ENCODE measurements at regions not wholly inside any gene's neighbourhood (a gene's known extent, or its start where the extent isn't known, plus 50 kb on each side); places are given as distances from the start of the nearest gene placed in this dataset.

DNA sequence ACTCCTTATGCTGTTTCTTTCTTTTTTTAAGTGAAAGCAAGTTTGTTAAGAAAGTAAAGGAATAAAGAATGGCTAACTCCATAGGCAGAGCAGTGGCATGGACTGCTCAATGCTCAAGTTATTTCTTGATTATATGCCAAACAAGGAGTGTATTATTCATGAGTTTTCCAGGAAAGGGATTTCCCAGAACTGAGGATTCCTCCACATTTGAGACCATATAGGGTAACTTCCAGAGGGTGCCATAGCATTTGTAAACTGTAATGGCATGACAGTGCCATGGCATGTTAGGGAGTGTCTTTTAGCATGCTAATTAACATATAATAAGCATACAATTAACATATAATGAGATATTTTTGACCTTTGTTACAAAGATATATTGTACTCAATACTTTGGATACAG lies 1034.5 kb upstream of the PHF14 start:
- no peaks in the 10 kb centered on the region for H3K4me1 ChIP-seq (ENCODE audit: control insufficient read depth in 2 of 2, insufficient read depth in 2 of 2, low read length in 2 of 2)
- H3K27me3 ChIP-seq (ENCODE audit: control insufficient read depth in 2 of 2, insufficient read depth in 1 of 2, low read length in 1 of 2) = no peaks in the 10 kb centered on the region
- H3K27ac ChIP-seq (ENCODE audit: low read depth in 1 of 2, low read length in 1 of 2) = no peak overlapping the region
- DNase-seq (ENCODE audit: low read depth in 6 of 9, low spot score in 9 of 9) = no peak
- no peak overlapping the region for H3K4me3 ChIP-seq (ENCODE audit: low read length in 2 of 2)
- H3K36me3 ChIP-seq (ENCODE audit: control insufficient read depth in 2 of 2, insufficient read depth in 2 of 2, low read length in 1 of 2) = no peaks in the 10 kb centered on the region
- H3K9me3 ChIP-seq (ENCODE audit: control insufficient read depth in 2 of 2, insufficient read depth in 1 of 2, low read length in 1 of 2) = no peaks in the 10 kb centered on the region

DNA sequence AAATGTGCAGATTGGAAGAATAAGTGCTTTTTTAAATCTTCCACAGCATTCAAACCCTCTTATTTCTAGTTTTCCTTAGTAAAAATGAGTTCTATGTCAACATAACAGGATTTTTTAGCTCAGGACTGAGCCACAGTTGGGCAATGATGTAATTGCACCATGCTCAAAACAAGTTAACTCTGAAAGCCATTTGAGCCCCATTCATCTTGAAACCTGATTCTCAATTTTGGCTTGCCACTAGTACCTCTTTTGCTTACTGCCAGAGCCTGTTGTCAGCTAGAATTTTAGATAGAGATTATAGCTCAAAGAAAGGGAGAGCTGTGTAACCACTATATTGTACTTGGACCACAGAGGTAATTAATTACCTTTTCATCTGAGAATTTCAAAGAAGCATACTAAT lies 1028.5 kb upstream of the PHF14 start:
- Histone ChIP-seq H3K4me3 (ENCODE audit: low read length in 2 of 2) (no peak overlapping the region), H3K36me3 (ENCODE audit: control insufficient read depth in 2 of 2, insufficient read depth in 2 of 2, low read length in 1 of 2) (no peaks in the 10 kb centered on the region), H3K27ac (ENCODE audit: low read depth in 1 of 2, low read length in 1 of 2) (no peak overlapping the region), H3K4me1 (ENCODE audit: control insufficient read depth in 2 of 2, insufficient read depth in 2 of 2, low read length in 2 of 2) (no peaks in the 10 kb centered on the region), H3K9me3 (ENCODE audit: control insufficient read depth in 2 of 2, insufficient read depth in 1 of 2, low read length in 1 of 2) (no peaks in the 10 kb centered on the region), H3K27me3 (ENCODE audit: control insufficient read depth in 2 of 2, insufficient read depth in 1 of 2, low read length in 1 of 2) (no peaks in the 10 kb centered on the region)
- no peak for DNase-seq (ENCODE audit: low read depth in 6 of 9, low spot score in 9 of 9)

DNA sequence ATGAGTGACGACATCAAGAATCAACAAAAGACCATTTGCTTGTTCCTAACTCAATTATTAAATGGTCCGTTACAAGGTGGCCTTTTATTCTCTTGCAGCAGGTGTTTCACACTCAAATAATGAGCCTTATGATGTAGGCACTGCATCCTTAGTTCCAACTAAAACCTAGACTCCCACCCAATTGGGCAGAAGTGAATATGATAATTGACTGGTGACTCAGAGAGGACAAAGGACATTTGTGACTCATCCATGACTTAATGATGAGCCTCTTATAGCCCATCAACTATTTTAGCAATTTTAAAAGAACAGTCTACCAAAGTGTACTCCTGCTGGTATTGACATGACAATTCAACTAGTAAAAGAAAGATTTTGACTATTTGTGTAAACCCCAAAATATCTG lies 1027.8 kb upstream of the PHF14 start:
- WGBS = 93% methylated on average over 2 of the region's 2 CpGs
- DNase-seq (ENCODE audit: low read depth in 6 of 9, low spot score in 9 of 9) = no peak

DNA sequence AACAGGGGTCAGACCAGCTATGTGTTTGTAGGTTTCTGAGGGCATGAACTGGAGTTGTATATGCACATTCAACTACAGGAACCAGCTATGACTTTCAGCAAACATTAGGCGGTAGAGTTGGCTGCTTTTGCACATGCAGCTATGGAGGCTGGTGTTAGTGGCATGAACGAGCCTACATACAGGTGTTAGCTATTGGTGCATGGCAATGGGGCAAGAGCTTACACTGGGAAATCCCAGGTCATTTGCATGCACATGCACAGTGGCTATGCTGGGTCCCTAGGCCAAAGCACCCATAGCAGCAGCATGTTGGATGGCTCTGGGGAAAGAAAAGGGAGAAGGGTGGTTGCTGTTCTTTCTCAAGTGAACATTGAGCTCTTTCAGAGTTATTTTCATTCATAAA lies 1018.5 kb upstream of the PHF14 start:
- Histone ChIP-seq H3K27ac (ENCODE audit: low read depth in 1 of 2, low read length in 1 of 2) (no peak overlapping the region), H3K4me3 (ENCODE audit: low read length in 2 of 2) (no peak overlapping the region), H3K27me3 (ENCODE audit: control insufficient read depth in 2 of 2, insufficient read depth in 1 of 2, low read length in 1 of 2) (no peaks in the 10 kb centered on the region), H3K36me3 (ENCODE audit: control insufficient read depth in 2 of 2, insufficient read depth in 2 of 2, low read length in 1 of 2) (no peaks in the 10 kb centered on the region), H3K9me3 (ENCODE audit: control insufficient read depth in 2 of 2, insufficient read depth in 1 of 2, low read length in 1 of 2) (no peaks in the 10 kb centered on the region), H3K4me1 (ENCODE audit: control insufficient read depth in 2 of 2, insufficient read depth in 2 of 2, low read length in 2 of 2) (no peaks in the 10 kb centered on the region)
- DNase-seq (ENCODE audit: low read depth in 6 of 9, low spot score in 9 of 9) = no peak
- 95% methylated on average over 2 of the region's 2 CpGs for WGBS

More for the DNA sequence above, 1027.8 kb upstream of the PHF14 start:
- no peaks in the 10 kb centered on the region for H3K27me3 ChIP-seq (ENCODE audit: control insufficient read depth in 2 of 2, insufficient read depth in 1 of 2, low read length in 1 of 2)
- no peak overlapping the region for H3K4me3 ChIP-seq (ENCODE audit: low read length in 2 of 2)
- no peak overlapping the region for H3K27ac ChIP-seq (ENCODE audit: low read depth in 1 of 2, low read length in 1 of 2)
- H3K4me1 ChIP-seq (ENCODE audit: control insufficient read depth in 2 of 2, insufficient read depth in 2 of 2, low read length in 2 of 2) = no peaks in the 10 kb centered on the region
- H3K36me3 ChIP-seq (ENCODE audit: control insufficient read depth in 2 of 2, insufficient read depth in 2 of 2, low read length in 1 of 2) = no peaks in the 10 kb centered on the region
- no peaks in the 10 kb centered on the region for H3K9me3 ChIP-seq (ENCODE audit: control insufficient read depth in 2 of 2, insufficient read depth in 1 of 2, low read length in 1 of 2)

DNA sequence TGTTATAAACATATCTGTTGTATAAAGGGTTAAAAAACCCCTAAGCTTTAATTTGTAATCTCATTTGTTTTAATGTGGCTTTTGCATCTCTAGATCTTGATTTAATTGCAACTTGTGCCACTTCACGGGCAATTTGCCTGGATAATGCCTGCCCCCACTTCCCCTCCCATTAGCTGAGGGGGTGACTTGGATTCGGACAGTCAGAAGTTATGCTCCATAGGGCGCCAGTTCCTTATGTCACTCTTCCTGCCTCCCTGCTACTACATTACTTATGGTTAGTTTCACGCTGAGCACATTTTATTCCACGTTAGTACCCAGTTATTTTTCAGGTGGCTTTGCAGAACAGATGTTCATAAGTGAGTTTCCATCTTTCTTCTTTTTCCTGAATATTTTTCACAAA lies 1015.2 kb upstream of the PHF14 start:
- no peak for DNase-seq (ENCODE audit: low read depth in 6 of 9, low spot score in 9 of 9)
- Histone ChIP-seq H3K4me1 (ENCODE audit: control insufficient read depth in 2 of 2, insufficient read depth in 2 of 2, low read length in 2 of 2) (no peaks in the 10 kb centered on the region), H3K4me3 (ENCODE audit: low read length in 2 of 2) (no peak overlapping the region), H3K36me3 (ENCODE audit: control insufficient read depth in 2 of 2, insufficient read depth in 2 of 2, low read length in 1 of 2) (no peaks in the 10 kb centered on the region), H3K27ac (ENCODE audit: low read depth in 1 of 2, low read length in 1 of 2) (no peak overlapping the region), H3K9me3 (ENCODE audit: control insufficient read depth in 2 of 2, insufficient read depth in 1 of 2, low read length in 1 of 2) (no peaks in the 10 kb centered on the region), H3K27me3 (ENCODE audit: control insufficient read depth in 2 of 2, insufficient read depth in 1 of 2, low read length in 1 of 2) (no peaks in the 10 kb centered on the region)
- 91% methylated on average over 5 of the region's 5 CpGs for WGBS

DNA sequence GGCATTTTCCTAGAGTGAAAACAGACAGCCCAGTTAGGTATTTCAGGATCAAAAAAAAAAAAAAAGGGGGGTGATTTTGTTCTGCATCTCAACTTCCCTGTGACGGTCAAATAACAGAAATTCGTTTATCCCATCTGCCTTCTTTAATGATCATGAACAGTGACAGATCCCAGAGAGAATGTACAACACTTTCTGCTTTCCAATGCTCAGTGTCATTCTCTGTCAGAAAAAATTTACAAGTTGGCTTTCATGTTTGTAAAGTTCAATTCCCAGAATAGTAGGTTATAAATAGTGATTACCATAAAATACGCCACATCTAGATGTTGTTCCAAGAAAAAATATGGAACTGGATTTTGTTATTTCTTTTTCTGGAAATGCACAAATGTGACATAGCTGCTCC lies 1013.2 kb upstream of the PHF14 start:
- Histone ChIP-seq H3K4me1 (ENCODE audit: control insufficient read depth in 2 of 2, insufficient read depth in 2 of 2, low read length in 2 of 2) (no peaks in the 10 kb centered on the region), H3K27ac (ENCODE audit: low read depth in 1 of 2, low read length in 1 of 2) (no peak overlapping the region), H3K9me3 (ENCODE audit: control insufficient read depth in 2 of 2, insufficient read depth in 1 of 2, low read length in 1 of 2) (no peaks in the 10 kb centered on the region), H3K36me3 (ENCODE audit: control insufficient read depth in 2 of 2, insufficient read depth in 2 of 2, low read length in 1 of 2) (no peaks in the 10 kb centered on the region), H3K27me3 (ENCODE audit: control insufficient read depth in 2 of 2, insufficient read depth in 1 of 2, low read length in 1 of 2) (no peaks in the 10 kb centered on the region), H3K4me3 (ENCODE audit: low read length in 2 of 2) (no peak overlapping the region)
- WGBS = 66% methylated on average over 3 of the region's 3 CpGs
- no peak for DNase-seq (ENCODE audit: low read depth in 6 of 9, low spot score in 9 of 9)

DNA sequence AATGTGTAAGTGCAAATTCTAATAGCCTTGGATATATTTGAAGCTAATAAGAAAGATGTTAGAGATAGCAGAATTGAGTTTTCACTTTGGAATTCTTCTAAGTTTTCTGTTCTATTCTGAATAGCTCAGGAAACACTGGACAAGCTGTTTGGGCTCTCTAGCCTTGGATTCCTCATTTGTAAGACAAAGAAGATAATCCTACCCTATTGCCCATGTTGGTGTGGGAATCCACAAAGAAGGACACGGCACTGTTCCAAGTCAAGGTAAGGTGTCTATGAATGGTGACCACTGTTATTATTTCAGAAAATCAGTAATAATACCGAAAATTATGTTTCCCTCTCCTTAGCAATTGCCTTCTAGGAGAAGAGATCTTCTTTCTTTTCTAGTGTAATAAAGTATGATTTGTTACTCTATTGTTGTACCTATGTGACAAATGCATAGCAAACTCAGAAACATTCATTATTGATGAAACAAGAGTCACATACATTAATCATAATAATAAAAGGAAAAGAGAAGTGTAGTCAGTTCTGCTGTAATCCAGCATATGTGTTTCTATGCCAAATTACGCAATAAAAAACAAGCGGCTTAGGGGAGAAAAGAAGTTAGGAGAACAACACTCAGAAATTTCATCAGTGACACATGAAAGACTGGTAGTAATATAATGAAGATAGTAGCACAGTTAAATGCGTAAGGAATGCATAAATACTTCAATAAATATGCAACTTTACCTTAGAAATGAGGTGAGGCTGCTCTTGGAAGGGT lies 1012.3 kb upstream of the PHF14 start:
- Histone ChIP-seq H3K9me3 (ENCODE audit: control insufficient read depth in 2 of 2, insufficient read depth in 1 of 2, low read length in 1 of 2) (no peaks in the 10 kb centered on the region), H3K4me1 (ENCODE audit: control insufficient read depth in 2 of 2, insufficient read depth in 2 of 2, low read length in 2 of 2) (no peaks in the 10 kb centered on the region), H3K4me3 (ENCODE audit: low read length in 2 of 2) (no peak overlapping the region), H3K27me3 (ENCODE audit: control insufficient read depth in 2 of 2, insufficient read depth in 1 of 2, low read length in 1 of 2) (no peaks in the 10 kb centered on the region), H3K36me3 (ENCODE audit: control insufficient read depth in 2 of 2, insufficient read depth in 2 of 2, low read length in 1 of 2) (no peaks in the 10 kb centered on the region), H3K27ac (ENCODE audit: low read depth in 1 of 2, low read length in 1 of 2) (no peak overlapping the region)
- DNase-seq (ENCODE audit: low read depth in 6 of 9, low spot score in 9 of 9) = no peak
- WGBS = 95% methylated on average over 5 of the region's 5 CpGs

DNA sequence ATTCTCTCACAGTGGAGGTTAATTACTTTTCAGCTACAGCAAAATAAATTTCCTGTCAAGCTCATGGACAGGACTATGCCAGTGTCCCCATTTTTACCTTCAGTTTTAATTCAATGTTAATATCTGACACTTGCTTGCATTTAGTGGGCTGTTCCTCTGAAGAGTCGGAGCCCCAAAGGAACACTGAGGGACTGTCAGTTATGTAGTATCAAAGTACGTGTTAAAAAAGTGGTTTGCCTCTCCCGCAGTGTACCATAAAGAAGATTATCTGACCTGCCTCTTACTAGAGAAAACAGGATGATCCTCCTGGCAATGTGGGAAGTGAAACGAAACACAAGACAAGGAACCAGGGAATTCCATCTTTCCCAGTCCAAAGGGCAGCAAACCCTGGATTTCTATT lies 1010.9 kb upstream of the PHF14 start:
- 67% methylated on average over 4 of the region's 4 CpGs for WGBS
- no peak overlapping the region for H3K4me3 ChIP-seq (ENCODE audit: low read length in 2 of 2)
- no peak for DNase-seq (ENCODE audit: low read depth in 6 of 9, low spot score in 9 of 9)
- H3K9me3 ChIP-seq (ENCODE audit: control insufficient read depth in 2 of 2, insufficient read depth in 1 of 2, low read length in 1 of 2) = no peaks in the 10 kb centered on the region
- no peak overlapping the region for H3K27ac ChIP-seq (ENCODE audit: low read depth in 1 of 2, low read length in 1 of 2)
- no peaks in the 10 kb centered on the region for H3K27me3 ChIP-seq (ENCODE audit: control insufficient read depth in 2 of 2, insufficient read depth in 1 of 2, low read length in 1 of 2)
- H3K4me1 ChIP-seq (ENCODE audit: control insufficient read depth in 2 of 2, insufficient read depth in 2 of 2, low read length in 2 of 2) = no peaks in the 10 kb centered on the region
- no peaks in the 10 kb centered on the region for H3K36me3 ChIP-seq (ENCODE audit: control insufficient read depth in 2 of 2, insufficient read depth in 2 of 2, low read length in 1 of 2)

DNA sequence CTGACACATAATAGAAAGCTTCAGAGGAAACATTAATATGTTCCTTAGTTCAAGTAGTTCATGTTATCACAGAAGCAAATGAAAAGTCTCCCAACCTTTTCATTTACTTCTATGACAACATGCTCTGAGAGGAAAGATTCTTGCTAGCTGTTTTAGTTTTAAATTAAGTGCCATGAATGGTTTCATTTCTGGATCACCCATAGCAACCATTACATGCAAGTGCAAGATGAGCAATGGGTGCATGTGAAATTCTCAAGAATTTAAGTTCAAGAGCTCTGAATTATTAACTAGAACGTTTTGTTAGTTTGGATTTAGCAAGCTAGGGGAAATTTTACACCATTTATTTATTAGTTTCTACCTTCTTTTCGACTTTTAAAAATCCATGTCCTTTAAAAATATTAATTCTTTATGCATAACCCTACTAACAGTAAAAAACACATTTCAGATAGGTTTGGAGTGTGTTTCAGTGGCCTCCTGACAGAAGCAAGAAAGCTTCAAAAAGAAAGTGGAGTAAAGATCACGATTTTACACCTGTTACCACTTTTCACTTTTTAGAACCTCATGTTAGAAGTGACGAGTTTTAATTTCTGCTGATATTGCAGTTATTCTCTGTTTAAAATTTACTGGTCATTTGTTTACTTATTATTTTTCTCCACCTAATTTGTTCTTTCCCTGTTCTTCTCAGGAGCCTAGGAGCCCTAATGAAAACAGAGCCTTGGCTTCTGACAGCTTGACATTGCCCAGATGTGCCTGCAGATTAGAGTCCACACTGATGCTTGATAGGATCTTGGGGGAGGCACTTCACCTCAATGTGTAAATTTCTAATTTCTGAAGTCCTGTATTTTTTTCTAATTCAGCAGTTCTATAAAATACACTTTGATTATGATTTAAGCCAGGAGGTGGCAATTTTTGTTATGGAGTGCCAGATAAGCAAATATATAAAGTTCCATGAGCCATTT lies 995.3 kb upstream of the PHF14 start:
- Histone ChIP-seq H3K4me1 (ENCODE audit: control insufficient read depth in 2 of 2, insufficient read depth in 2 of 2, low read length in 2 of 2) (no peaks in the 10 kb centered on the region), H3K9me3 (ENCODE audit: control insufficient read depth in 2 of 2, insufficient read depth in 1 of 2, low read length in 1 of 2) (no peaks in the 10 kb centered on the region), H3K36me3 (ENCODE audit: control insufficient read depth in 2 of 2, insufficient read depth in 2 of 2, low read length in 1 of 2) (no peaks in the 10 kb centered on the region), H3K27me3 (ENCODE audit: control insufficient read depth in 2 of 2, insufficient read depth in 1 of 2, low read length in 1 of 2) (no peaks in the 10 kb centered on the region), H3K27ac (ENCODE audit: low read depth in 1 of 2, low read length in 1 of 2) (no peak overlapping the region), H3K4me3 (ENCODE audit: low read length in 2 of 2) (no peak overlapping the region)
- WGBS = 23% methylated on average over 4 of the region's 4 CpGs
- DNase-seq (ENCODE audit: low read depth in 6 of 9, low spot score in 9 of 9) = no peak
